NOMO-1 treated with DMSO at 0.1 percent for 48 hours (cell line): ENCODE measurements at regions not wholly inside any gene's neighbourhood (a gene's known extent, or its start where the extent isn't known, plus 50 kb on each side); places are given as distances from the start of the nearest gene placed in this dataset.

Experiments
- DNase-seq: peaks from one replicate; lab custom pipeline; 2025; ENCODE audit not compliant: unreplicated experiment; lab: John Stamatoyannopoulos, UW

DNA sequence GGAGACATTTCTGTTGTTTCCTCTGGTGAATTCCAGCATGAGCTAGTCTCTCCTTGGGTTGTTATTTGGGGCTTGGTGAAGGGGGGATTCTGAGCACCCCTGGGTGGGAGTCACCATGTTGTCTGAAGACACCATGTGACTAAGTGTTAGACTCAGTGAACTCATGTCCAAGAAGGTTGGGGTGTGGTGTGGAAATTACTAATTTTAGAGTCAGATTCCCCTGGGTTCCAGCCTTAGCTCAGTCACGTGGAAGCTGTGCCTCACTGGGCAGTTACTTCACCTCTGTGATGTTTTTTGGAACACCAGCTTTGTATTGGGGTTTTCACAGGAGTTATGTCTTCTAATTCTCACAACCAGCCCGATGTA lies 171.5 kb downstream of the RPLP1 start:
- no peak for DNase-seq

DNA sequence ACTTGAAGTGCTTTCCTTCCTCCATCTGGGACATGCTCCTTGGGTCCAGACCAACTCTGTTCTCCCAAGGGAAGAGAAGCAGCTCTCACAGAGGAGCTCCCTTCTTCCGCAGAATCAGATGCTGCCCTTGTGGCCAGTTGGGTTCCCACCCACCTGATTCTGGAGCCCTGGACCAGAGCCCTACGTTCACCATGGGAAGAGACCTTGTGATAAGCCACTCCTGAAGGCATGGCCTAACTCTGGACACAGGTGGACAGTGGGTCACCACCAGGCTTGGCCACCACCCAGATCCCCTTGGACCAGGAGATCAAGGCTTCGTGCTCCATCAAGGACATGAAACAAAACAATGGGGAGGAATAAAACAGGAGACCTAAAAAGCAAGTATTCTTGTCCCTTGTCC lies 172.2 kb downstream of the RPLP1 start:
- DNase-seq, result no peak

GRCh38 chr15:69625328-69625727 lies 172.7 kb downstream of the RPLP1 start:
- no peak for DNase-seq

DNA sequence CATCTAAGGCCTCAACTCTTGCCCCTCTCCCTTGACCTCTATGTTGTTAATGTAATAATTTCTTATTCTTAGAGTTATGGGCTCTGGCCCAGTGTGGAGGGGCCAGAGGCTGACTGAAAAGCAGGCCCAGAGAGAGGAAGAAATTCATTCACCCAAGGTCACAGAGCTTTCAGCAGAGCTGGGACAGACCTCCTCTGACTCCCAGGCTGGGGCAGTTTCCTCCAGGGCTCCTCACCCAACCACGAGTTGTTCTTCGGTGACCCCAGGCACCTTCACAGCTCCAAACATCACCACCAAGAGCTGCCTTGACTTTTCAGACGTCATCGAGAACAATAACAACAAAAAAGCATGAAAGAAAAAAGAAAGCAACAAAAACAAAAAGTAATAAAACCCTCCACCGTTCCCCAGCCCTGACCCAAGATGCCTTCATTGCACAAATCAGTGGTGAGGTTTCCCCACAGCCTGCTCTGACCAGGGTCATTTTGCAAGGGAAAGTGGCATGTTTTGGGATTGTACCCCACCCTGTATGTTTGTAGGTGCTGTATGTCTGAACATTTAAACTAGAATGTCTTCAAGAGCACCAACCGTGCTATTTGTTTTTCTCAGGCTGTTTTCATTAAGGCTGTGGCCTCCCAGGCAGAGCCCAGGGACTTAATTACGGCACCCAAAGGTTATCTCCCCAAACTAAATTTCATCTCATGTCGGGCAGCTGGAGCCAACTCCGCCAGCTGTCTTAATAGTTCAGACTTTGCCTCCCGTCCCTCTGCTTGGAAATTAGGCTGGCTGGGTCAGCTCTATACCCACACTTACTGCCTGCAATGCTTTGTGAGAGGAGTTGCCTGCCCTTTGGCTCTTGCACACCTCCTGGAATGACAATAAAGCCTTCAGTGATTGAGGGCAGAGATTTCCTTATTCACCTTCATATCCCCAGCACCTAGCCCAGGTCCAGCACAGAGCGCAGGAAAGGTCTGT lies 173.8 kb downstream of the RPLP1 start:
- DNase-seq, result no peak

GRCh38 chr15:69627548-69628158 lies 175.0 kb downstream of the RPLP1 start:
- no peak for DNase-seq

DNA sequence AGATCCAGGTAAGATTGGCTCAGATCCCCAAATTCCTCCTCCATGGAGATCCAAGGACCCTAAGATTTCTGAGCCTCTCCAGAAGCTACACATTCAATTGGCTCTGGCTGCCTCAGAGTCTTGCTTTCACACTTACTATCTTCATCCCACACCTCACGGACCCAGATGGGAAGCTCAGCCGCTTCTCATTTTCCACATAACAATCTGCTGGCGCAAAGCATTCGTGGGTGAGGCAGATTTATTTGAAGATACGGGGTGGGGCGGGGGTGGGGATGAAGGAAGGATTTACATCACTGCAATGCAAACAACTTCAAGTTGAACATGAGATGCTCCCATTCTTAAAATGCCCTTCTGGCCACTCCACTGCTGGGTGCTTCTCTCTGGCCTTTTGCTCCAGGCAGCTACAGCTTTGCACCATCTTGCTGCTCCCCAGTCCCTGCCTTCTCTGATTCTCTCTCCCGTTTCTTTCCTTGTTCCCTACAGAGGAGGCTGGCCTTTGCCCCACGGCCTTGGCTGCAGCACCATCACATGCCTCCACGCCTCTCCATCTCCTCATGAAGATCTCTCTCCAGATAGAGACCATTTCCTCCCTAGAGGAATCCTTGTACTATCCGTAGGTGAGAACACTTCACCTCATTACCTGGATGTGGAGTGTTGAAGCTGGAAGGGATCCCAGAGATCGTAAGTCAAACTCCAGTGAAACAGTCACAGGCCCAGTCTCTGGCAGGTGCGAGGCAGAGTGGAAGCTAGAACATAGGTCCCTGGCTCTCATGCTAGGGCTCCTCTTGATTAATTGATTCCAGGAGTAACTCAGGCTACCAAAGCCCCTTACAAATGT lies 175.9 kb downstream of the RPLP1 start:
- DNase-seq, result no peak

GRCh38 chr15:69629631-69630161 lies 177.1 kb downstream of the RPLP1 start:
- DNase-seq, result no peak

DNA sequence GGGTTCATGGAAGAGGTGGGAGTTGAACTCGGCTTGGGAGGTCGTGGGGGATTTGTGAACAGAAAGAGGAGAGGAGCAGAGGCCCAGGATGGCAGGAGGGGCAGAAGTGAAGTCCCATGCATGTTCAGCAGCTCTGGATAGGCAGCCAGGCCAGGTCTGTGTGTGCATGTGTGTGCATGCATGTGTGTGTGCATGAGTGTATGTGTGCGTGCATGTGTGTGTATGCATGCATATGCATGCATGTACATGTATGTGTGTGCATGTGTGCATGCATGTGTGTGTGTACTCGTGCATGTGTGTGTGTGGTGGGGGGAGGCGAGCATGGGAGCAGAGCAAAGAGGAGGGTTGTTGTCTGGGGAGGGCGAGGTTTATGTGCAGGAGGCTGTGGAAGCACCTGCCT lies 178.4 kb downstream of the RPLP1 start:
- DNase-seq, result no peak

- no peak for DNase-seq
Observed at GRCh38 chr15:69631978-69632377, 179.4 kb downstream of the RPLP1 start.

GRCh38 chr15:69634860-69635259 lies 182.2 kb downstream of the RPLP1 start:
- DNase-seq, result no peak

GRCh38 chr15:69636169-69636915 lies 183.7 kb downstream of the RPLP1 start:
- no peak for DNase-seq

DNA sequence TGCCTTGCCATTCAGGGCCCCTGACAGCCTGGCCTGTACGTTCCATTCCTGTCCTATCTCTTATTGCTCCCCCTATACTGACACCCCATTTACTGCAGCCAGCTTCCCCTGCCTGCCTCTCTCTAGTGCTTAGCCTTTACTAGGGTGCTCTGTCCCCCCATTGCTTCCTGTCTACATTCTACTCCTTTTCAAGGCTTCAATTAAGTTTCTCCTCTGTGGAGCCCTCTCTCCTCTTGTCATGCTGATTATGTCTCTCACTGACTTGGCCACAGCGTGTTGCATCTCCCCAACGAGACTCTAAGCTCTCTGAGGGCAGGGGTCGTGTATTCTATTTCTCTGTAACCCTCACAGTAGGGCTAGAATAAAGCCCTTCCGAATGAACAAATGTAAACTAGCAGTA lies 185.2 kb downstream of the RPLP1 start:
- DNase-seq, result no peak

- DNase-seq, result no peak
Observed at GRCh38 chr15:69643476-69643875, 190.9 kb downstream of the RPLP1 start.

GRCh38 chr15:69643971-69644370 lies 191.4 kb downstream of the RPLP1 start:
- no peak for DNase-seq

- DNase-seq, result no peak
Observed at GRCh38 chr15:69644876-69645275, 192.3 kb downstream of the RPLP1 start.

GRCh38 chr15:69647142-69647513 lies 194.5 kb downstream of the RPLP1 start:
- DNase-seq, result no peak

DNA sequence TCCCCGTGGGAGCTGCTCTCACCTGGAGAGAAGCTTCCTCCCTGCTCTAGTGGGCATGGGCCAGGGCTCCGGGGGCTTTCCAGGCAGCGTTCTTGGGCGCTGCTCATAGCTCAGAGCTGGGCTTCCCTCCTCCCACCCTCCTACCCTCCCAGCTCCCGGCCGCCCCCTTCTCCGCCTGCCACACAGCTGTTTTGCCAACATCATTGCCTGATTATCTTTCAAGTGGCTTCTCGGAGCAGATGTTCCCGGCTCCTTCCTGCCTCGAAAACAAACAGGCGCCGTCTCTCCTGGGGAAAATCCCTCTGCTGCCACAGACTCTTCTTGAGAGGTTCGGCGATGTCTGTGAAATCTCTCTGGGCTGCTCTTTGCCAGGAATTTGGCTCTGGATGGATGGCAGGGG lies 195.6 kb downstream of the RPLP1 start:
- DNase-seq, result no peak

DNA sequence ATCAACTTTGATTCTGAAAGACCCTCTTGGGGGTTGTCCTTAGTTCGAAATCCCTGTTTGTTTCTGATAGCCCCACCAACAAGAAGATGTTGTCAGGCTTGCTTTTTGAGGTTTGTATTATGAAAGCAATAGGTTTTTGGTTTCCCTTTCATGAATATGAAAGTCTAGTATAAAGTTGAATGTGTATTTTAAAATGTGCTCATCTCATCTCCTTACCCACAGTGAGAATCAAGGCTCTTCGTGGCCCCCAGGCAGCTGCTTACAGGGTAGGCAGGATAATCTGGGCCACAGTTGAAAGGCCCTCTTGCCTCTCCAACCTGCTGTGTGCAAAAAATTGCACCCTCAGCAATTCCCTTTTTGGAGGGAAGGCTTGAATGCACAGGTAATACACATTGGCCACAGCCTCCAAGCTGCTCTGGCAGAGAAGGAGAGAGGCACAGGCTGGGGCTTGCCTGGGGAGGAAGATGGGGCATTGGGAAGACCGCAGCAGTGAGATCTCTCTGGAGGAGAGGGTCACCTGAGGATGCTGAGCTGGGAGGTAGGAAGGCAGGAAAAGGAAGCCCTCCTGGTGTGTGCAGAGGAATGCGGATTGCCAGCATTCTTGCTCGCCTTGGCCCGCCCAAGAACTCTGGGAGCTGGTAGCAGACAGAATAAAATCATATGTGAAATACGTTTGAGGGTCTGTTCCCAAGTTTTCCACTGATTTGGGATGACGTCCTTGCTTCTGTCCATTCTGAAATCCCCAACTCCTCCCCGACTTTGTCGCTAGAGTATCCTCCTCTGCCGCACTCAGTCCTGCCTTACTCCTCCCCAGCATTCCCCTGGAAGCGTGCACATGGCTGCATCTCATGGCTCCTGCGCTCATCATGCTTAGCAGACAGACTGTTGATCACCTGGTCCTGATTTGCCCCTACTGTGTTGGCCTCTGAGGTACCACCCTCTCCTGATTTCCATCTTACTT lies 196.4 kb downstream of the RPLP1 start:
- no peak for DNase-seq

DNA sequence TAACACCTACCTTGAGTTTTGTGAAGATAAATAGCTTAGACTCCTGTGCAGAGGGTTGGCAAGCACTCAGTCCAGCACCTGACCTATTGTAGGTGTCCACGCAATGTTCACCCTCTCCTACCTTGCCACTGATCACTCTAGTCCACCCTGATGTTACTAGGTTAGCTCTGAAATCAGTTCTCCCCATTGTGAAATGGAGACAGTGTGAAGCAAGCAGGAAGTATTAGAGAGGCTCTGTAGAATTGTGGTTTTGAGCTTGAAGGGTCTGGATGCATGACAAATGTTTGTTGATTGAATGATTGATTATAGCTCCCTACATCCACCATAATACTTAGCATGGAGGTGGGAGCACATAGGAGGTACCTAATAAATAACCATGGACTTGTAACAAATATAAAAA lies 199.7 kb downstream of the RPLP1 start:
- peak; percentile 38 for DNase-seq
